ENCODE measurements at regions not wholly inside any gene's neighbourhood (a gene's known extent, or its start where the extent isn't known, plus 50 kb on each side); places are given as distances from the start of the nearest gene placed in this dataset.

DNA sequence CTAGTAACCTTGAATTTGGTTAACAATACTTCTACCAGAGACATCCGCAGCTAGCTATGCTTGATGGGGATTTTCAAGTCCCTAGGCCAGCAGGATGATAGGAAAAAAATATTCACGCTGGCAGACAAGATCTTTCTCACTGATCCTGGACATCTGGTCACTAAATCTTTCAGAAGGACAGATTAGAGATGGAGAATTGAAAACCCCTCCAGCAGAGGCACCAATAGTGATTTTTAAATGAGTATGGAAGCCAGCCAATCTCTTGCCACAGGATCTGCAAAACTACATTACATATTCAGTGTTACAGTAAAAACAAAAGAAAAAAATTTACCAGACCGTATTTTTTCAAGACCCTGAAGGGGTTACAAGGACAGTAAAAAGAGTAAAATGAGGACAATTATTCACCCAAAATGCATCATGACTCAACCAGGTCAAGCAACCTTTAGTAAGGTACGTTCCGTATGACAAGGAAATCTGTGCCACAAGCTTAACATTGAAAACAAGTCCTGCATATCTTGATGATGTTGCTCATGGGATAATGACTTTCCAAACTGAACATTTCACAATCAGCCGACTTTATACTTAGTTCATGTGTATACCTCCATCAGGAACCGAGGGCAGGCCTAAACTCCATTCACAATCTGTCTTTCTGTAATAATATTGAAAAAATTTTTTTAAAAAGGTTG lies 239.5 kb downstream of the GXYLT1 start:
- no peak for TF ChIP-seq POLR2AphosphoS5 (IDR thresholded peaks at IDR 0.05; ENCODE audit: borderline replicate concordance, low read depth, low read length)
- no peak for TF ChIP-seq EZH2 (IDR thresholded peaks at IDR 0.05)

Data from SK-N-MC (cell line).